ENCODE measurements at regions not wholly inside any gene's neighbourhood (a gene's known extent, or its start where the extent isn't known, plus 50 kb on each side); places are given as distances from the start of the nearest gene placed in this dataset.

GRCh38 chr6:6829872-6830685, 241.6 kb downstream of the LY86 start:
- TF ChIP-seq CTCF (conservative IDR thresholded peaks at IDR 0.05; ENCODE audit: low read depth, low read length) (no peak), EZH2 (IDR thresholded peaks at IDR 0.05; ENCODE audit: borderline replicate concordance, low read depth, low read length, poor library complexity, severe bottlenecking) (no peak)
